Adipocyte (in vitro differentiated cells): ENCODE measurements at regions not wholly inside any gene's neighbourhood (a gene's known extent, or its start where the extent isn't known, plus 50 kb on each side); places are given as distances from the start of the nearest gene placed in this dataset.
"Not testable (repeated sequence)": the region's sequence is repeated elsewhere in the genome, so short reads cannot be mapped to it uniquely, and the experiment has no call there.

Source experiments
- DNase-seq: peaks from one replicate; pipeline ENCODE4 v3.0.0-alpha.2; 2015; ENCODE audit warnings: low read depth
- H3K27me3 ChIP-seq: replicated peaks from 2 replicates; pipeline ENCODE4 v1.7.0; 2013; ENCODE audit warnings: mild to moderate bottlenecking, low read length, moderate library complexity; ENCODE audit not compliant: control insufficient read depth, insufficient read depth
- H3K36me3 ChIP-seq: 2 replicates; pipeline ENCODE4 v1.7.0; 2013; ENCODE audit warnings: low read length, mild to moderate bottlenecking, moderate library complexity; ENCODE audit not compliant: control insufficient read depth, insufficient read depth, severe bottlenecking
- H3K4me1 ChIP-seq: 2 replicates; pipeline ENCODE4 v1.7.0; 2013; ENCODE audit warnings: mild to moderate bottlenecking, low read length, moderate library complexity; ENCODE audit not compliant: control insufficient read depth, insufficient read depth
- H3K4me3 ChIP-seq: 2 replicates; pipeline ENCODE4 v1.7.0; 2013; ENCODE audit warnings: mild to moderate bottlenecking, low read length, moderate library complexity
- H3K9ac ChIP-seq: 2 replicates; pipeline ENCODE4 v1.7.0; 2013; ENCODE audit warnings: mild to moderate bottlenecking, low read length, moderate library complexity
- H3K9me3 ChIP-seq: 2 replicates; pipeline ENCODE4 v1.7.0; 2013; ENCODE audit warnings: mild to moderate bottlenecking, low read length, moderate library complexity; ENCODE audit not compliant: control insufficient read depth

DNA sequence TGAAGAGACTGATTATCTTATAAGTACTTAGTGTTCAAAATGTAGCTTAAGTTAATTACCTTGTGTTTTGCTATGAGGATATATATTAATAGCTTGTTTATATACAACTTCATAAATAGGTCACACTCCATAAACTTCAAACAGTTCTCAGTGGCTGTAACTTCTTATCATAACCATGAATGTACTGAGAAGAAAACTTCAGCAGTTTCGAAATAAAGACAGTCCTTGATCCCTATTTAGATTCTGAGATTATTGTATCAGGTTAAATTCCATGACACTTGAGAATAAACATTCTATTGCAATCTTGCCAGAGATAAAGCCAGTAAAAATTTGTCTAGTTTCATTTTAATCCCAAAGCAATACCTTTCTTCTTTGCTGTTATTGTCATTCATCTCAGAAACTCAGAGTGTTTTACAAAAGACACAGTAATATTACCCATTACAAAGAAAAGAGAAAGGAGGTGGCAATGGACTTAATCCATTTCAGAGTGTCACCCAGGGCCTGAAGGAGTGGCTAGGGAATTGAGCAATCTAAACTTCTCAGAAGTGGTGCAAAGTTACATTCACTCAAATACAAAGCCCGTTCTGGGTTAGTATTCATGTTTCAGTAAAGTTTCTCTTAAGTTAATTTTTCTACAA is 403.6 kb downstream of the SEMA3D start:
- H3K27me3 ChIP-seq = no peaks in the 10 kb centered on the region
- no peaks in the 10 kb centered on the region for H3K9me3 ChIP-seq
- H3K9ac ChIP-seq = peak overlapping the region; percentile 42
- peaks cover 19% of the 10 kb centered on the region for H3K4me1 ChIP-seq
- no peaks in the 10 kb centered on the region for H3K36me3 ChIP-seq
- peak; percentile 78 for DNase-seq
- peak overlapping the region; percentile 61 for H3K4me3 ChIP-seq

DNA sequence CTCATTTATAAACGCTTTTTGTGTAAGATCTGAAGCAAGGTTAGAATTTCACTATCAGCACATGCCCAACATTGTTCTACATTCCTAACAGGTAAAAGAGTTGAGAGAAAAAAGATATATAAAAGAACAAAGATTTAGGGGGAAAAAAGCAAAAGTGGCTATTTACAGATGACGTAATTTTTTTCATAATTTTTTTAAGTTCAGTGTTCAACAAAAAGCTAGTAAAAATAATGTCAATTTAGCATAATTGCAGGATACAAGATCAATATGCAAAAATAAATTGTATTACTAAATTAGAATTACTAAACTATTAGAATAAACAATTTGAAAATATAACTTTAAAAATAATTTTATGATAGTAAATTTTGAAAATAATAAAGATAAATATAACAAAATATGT is 405.0 kb downstream of the SEMA3D start:
- Histone ChIP-seq H3K9me3 (no peaks in the 10 kb centered on the region), H3K36me3 (no peaks in the 10 kb centered on the region), H3K9ac (no peak overlapping the region), H3K27me3 (no peaks in the 10 kb centered on the region), H3K4me3 (no peak overlapping the region), H3K4me1 (peaks cover 19% of the 10 kb centered on the region)
- DNase-seq = no peak

DNA sequence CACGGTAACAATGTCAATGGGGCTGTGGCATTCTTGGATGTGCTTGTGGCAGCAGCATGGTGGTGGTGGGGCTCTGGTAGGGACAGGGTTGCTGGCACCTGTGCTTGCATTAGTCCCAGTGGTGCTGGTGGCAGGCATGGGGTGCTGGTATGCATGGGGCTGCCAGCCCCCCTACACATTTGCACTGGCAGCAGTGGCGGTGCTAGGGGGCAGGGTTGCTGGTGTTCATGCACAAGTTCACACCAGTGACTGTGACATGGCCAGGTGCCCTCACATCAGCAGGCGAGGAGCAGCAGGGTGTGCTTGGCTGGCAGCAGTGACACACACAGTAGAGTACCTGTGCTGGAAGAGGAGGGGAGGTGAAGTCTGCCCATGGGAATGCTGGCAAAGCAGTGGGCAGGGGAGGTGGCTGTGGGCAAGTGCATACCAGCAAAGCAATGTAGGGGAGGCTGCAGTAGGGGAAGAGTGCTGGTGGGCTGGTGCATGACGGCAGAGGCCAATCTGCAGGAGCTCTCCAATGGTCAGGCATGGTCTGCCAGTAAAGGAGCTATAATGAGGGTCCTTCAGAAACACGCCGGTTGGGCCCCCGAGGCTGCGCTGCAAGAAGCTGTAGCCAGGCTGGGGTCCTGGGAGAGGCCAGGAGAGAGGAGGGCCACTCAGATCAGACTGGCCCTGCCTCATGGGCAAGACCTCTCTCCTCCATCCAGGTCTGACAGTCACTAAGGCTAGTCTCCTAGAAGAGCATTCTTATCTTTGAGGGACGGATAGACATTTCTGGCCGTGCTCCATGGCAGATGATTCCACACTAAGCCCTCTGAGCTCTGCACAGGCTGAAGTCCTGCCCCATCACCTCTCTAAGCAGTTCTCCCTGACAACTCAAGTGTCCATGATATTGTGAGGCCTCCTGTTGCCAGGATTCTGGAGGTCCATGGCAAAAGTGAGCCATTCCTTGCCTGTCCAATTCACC is 406.4 kb downstream of the SEMA3D start:
- no peak overlapping the region for H3K4me3 ChIP-seq
- no peaks in the 10 kb centered on the region for H3K27me3 ChIP-seq
- DNase-seq = no peak
- H3K36me3 ChIP-seq = no peaks in the 10 kb centered on the region
- H3K4me1 ChIP-seq = peaks cover 19% of the 10 kb centered on the region
- H3K9me3 ChIP-seq = no peaks in the 10 kb centered on the region
- H3K9ac ChIP-seq = no peak overlapping the region

DNA sequence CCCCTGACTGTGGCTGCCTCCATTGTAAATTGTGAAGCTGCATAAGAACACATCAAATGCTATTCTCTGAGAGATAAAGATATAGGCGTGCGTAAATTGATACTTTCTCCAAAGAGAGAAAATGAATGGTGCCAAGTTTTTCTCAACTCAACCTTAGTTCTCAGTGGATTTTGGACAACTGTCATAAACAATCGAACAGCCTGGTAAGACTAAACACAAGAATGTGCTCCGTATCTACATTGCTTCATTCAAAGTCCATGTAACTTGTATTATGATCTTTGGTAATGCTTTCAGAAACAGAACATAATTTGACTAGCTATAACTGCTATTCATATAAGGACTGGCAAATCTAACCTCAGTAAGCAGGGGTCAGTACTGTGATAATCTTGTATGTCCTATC is 429.1 kb downstream of the SEMA3D start:
- H3K9ac ChIP-seq = no peak overlapping the region
- no peaks in the 10 kb centered on the region for H3K9me3 ChIP-seq
- no peaks in the 10 kb centered on the region for H3K27me3 ChIP-seq
- no peak overlapping the region for H3K4me3 ChIP-seq
- DNase-seq = no peak
- no peaks in the 10 kb centered on the region for H3K36me3 ChIP-seq
- H3K4me1 ChIP-seq = no peaks in the 10 kb centered on the region

DNA sequence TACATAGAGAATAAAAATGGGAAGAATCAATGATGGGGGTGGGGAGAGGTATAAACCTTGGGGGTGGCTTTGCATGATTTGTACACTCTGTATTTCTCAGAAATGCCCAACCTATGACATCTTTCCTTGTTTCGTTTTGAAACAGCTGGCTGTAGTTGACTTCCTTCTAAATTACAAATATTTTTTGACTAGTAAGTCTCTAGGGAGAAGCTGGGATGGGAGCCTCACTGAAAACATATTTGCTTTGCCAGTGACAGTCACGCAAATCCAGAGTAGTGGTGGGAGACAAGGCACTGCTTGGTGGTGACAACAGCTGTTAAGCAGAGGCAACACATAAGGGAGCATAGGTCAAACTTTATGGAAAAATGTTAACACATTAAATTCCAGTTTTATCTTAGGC is 440.5 kb downstream of the SEMA3D start:
- Histone ChIP-seq H3K4me3 (peak overlapping the region; percentile 51), H3K9me3 (no peaks in the 10 kb centered on the region), H3K9ac (peak overlapping the region; percentile 30), H3K36me3 (no peaks in the 10 kb centered on the region), H3K27me3 (no peaks in the 10 kb centered on the region), H3K4me1 (peaks cover 31% of the 10 kb centered on the region)
- peak; percentile 62 for DNase-seq

DNA sequence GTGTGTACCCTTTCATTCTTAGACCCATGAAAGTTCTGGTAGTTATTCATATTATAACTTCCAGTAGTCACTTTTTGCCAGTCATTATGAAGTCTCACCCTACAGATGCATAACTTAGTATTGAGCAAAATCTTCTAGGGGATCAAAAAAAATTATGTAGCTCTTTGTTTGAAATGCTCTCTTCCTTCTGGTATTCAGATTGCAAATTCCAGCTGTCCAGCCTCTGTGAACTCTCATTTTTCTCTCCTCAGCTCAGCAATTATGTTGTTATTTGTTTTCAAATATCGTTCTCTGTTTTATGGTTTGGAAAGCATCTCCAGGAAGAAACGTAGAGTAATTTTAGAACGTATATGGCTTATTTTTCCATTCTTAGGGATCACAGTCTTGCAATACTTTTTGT is 442.5 kb downstream of the SEMA3D start:
- Histone ChIP-seq H3K9me3 (no peaks in the 10 kb centered on the region), H3K36me3 (no peaks in the 10 kb centered on the region), H3K27me3 (no peaks in the 10 kb centered on the region), H3K4me1 (peaks cover 31% of the 10 kb centered on the region), H3K9ac (no peak overlapping the region), H3K4me3 (peak overlapping the region; percentile 31)
- peak; percentile 73 for DNase-seq

DNA sequence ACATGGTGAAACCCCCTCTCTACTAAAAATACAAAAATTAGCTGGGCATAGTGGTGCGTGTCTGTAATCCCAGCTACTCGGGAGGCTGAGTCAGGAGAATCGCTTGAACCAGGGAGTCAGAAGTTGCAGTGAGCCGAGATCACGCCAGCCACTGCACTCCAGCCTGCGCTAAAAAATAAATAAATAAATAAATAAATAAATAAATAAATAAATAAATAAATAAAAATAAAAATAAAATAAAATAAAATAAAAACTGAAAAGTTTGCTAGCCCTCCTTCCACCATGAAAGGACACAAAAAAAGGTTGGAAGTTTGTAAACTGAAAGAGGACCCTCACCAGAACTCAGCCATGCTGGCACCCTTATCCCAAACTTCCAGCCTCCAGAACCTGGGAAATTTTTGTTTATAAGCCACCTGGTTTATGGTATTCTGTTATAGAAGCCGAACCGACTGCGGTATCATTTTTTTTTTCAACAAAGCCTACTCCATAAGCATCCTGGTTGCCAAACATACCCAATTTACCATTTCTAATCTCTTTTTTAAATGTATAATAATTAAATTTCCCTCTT is 448.2 kb downstream of the SEMA3D start:
- Histone ChIP-seq H3K9ac (no peak overlapping the region), H3K4me3 (no peak overlapping the region), H3K9me3 (no peaks in the 10 kb centered on the region), H3K27me3 (no peaks in the 10 kb centered on the region), H3K36me3 (no peaks in the 10 kb centered on the region), H3K4me1 (no peaks in the 10 kb centered on the region)
- no peak for DNase-seq

DNA sequence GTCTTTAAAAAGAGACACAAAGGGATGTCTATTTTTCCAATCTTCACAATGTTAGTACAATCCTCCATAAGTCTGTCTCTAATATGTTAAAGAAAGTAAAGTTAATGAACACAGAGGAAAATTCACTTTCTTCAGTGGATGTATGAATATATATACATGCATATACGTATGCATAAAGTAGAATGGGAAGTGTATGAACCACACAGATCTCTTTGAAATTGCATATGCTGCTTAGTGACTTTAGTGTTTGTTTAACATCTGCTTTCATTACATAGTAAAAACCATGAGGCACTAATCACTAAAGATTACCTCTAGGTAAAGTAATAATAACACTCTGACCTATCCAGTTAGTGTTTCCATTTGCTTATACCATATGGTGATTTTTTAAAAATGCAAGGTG is 451.2 kb downstream of the SEMA3D start:
- Histone ChIP-seq H3K36me3 (no peaks in the 10 kb centered on the region), H3K27me3 (no peaks in the 10 kb centered on the region), H3K4me3 (no peak overlapping the region), H3K4me1 (no peaks in the 10 kb centered on the region), H3K9me3 (no peaks in the 10 kb centered on the region), H3K9ac (no peak overlapping the region)
- DNase-seq = no peak

DNA sequence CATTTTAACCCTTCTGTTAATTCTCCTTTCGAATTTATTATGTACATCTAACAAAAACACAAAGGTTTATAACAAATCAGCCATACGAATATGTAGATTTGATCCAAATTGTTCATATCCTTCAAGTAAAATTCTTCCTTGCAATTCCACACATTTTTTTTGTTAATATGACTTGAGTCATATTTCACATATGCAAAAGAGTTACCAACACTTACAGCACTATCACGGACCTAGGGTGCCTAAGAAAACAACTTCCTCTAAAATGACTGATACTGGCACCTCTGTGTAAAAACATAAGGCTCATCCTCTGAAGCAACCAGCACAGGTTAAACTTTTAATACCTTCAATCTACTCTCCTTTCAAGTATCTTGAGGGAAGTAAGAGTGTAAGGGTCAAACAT is 451.8 kb downstream of the SEMA3D start:
- Histone ChIP-seq H3K9ac (no peak overlapping the region), H3K27me3 (no peaks in the 10 kb centered on the region), H3K36me3 (no peaks in the 10 kb centered on the region), H3K4me1 (no peaks in the 10 kb centered on the region), H3K9me3 (no peaks in the 10 kb centered on the region), H3K4me3 (no peak overlapping the region)
- no peak for DNase-seq

DNA sequence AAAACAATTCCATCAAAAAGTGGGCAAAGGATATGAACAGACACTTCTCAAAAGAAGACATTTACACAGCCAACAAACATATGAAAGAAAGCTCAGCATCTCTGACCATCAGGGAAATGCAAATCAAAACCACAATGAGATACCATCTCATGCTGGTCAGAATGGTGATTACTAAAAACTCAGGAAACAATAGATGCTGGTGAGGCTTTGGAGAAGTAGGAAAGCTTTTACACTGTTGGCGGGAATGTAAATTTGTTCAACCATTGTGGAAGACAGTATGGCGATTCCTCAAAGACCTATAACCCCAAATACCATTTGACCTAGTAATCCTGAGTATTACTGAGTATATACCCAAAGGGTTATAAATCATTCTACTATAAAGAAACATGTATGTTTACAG is 452.9 kb downstream of the SEMA3D start:
- not testable (repeated sequence) for H3K4me1 ChIP-seq, H3K9ac ChIP-seq, H3K9me3 ChIP-seq, H3K4me3 ChIP-seq, DNase-seq, H3K36me3 ChIP-seq, H3K27me3 ChIP-seq

DNA sequence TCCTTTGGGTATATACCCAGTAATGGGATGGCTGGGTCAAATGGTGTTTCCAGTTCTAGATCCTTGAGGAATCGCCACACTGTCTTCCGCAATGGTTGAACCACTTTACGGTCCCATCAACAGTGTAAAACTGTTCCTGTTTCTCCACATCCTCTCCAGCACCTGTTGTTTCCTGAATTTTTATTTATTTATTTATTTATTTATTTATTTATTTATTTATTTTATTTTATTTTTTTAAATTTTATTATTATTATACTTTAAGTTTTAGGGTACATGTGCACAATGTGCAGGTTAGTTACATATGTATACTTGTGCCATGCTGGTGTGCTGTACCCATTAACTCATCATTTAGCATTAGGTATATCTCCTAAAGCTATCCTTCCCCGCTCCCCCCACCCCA is 456.0 kb downstream of the SEMA3D start:
- H3K4me3 ChIP-seq, H3K9me3 ChIP-seq, DNase-seq, H3K9ac ChIP-seq, H3K27me3 ChIP-seq, H3K4me1 ChIP-seq, H3K36me3 ChIP-seq: not testable (repeated sequence)
